Lower leg skin (tissue), 3 donors: ENCODE measurements at regions not wholly inside any gene's neighbourhood (a gene's known extent, or its start where the extent isn't known, plus 50 kb on each side); places are given as distances from the start of the nearest gene placed in this dataset.

ENCODE experiments used
- POLR2A ChIP-seq, 2 donors: fragments of 450-650 bp; IDR thresholded peaks; one replicate each; pipeline ENCODE4 v1.6.1; 2016 to 2017; ENCODE audit warnings: antibody characterized with exemption in 2 of 2, mild to moderate bottlenecking in 1 of 2, moderate library complexity in 1 of 2
- TF ChIP-seq, protein P1 (sequence below), 3 donors: fragments of 450-650 bp; IDR thresholded peaks; one replicate each; pipeline ENCODE4 v1.5.1; 2016; ENCODE audit warnings: antibody characterized with exemption in 3 of 3, mild to moderate bottlenecking in 3 of 3, moderate library complexity in 2 of 3

DNA sequence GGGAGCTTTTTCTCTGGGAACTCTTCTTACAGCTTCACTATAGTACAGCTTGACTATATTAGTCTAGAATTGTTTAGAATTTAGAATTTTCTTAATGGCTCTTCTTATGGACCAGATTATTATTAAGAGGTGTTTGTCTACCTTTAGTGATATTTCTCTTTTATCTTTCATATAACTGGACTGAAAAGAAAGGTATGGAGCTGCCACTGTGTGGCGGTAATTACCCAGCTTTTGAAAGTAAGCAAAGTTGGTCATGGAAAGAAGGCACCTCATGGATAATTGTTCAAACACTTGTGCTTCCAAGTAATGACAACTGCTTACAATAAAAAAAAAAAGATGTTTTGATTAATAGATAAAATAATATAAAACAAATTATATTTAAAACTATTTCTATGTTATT lies 1112.5 kb downstream of the TECRL start:
- TF ChIP-seq, protein P1, sequence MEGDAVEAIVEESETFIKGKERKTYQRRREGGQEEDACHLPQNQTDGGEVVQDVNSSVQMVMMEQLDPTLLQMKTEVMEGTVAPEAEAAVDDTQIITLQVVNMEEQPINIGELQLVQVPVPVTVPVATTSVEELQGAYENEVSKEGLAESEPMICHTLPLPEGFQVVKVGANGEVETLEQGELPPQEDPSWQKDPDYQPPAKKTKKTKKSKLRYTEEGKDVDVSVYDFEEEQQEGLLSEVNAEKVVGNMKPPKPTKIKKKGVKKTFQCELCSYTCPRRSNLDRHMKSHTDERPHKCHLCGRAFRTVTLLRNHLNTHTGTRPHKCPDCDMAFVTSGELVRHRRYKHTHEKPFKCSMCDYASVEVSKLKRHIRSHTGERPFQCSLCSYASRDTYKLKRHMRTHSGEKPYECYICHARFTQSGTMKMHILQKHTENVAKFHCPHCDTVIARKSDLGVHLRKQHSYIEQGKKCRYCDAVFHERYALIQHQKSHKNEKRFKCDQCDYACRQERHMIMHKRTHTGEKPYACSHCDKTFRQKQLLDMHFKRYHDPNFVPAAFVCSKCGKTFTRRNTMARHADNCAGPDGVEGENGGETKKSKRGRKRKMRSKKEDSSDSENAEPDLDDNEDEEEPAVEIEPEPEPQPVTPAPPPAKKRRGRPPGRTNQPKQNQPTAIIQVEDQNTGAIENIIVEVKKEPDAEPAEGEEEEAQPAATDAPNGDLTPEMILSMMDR (IDR thresholded peaks at IDR 0.05) = no peak
- TF ChIP-seq POLR2A (IDR thresholded peaks at IDR 0.05) = no peak
